AG08395 (cell line): ENCODE measurements at regions not wholly inside any gene's neighbourhood (a gene's known extent, or its start where the extent isn't known, plus 50 kb on each side); places are given as distances from the start of the nearest gene placed in this dataset.
A peak's percentile ranks its signal among the peaks of the same experiment; 100 is the strongest.
"Not testable (repeated sequence)": the region's sequence is repeated elsewhere in the genome, so short reads cannot be mapped to it uniquely, and the experiment has no call there.

Experiments
- DNase-seq: peaks from one replicate; pipeline ENCODE4 v3.0.0; 2012; ENCODE audit warnings: mixed read lengths, low spot score

- peak; percentile 15 for DNase-seq
Measured at GRCh38 chr6:159594106-159594749, 98.8 kb downstream of the SOD2 start.

DNA sequence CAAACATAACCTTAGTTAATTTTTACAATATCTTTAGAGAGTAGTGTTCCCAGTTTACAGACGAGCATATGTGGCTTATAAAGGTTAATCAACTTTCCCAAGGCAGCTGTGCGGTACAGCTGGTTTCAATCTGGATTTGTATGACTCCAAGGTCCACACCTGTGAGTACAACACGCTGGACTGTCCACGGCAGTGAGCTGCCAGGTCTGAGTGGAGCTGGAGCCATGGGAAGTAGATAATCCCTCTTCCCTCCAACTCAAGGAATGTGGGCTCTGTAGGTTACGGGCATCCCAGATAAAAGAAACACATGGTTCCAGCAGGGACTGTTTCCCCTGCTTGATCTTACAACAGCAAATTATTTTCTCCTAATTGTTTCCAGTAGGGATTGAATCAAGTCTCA, 102.2 kb downstream of the SOD2 start:
- no peak for DNase-seq

DNA sequence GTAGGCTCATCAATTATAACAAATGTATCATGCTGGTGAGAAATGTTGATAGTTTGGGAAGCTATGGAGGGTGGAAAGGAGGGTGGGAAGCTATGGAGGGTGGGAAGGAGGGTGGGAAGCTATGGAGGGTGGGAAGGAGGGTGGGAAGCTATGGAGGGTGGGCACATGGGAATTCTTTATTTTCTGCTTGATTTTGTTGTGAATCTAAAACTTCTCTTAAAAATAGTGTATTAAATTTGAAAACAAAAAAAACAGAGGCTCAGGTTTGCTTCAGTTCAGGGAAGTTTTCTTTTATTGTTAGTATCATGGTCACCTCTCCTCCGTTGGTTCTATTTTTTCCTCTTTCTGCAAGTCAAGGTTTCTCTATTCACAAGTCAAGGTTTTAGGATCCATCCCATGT, 106.4 kb downstream of the SOD2 start:
- no peak for DNase-seq

DNA sequence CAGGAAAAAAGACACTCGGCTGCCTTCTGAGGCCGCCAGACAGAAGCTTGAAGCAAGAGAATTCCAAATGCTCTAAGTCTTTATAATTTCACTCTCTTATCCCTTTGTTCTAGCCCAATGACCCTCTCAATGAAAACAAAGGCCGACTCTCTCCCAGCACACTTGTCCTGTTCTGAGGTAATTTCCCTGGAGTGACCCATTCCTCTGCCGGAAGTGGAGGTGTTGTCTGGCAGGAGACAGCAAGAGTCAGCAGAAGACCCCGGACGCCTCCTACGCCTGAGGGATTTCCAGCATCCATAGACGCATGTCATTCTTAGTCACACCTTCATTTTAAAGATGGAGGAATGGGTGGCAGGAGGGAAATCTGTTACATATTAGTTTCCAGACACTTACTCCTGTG, 110.3 kb downstream of the SOD2 start:
- no peak for DNase-seq

GRCh38 chr6:159578629-159579028, 114.4 kb downstream of the SOD2 start:
- no peak for DNase-seq

- DNase-seq: no peak
Measured at GRCh38 chr6:159577564-159577963, 115.5 kb downstream of the SOD2 start.

- DNase-seq: no peak
Measured at GRCh38 chr6:159572439-159573110, 120.5 kb downstream of the SOD2 start.

GRCh38 chr6:159565181-159565710, 127.8 kb downstream of the SOD2 start:
- DNase-seq: no peak

DNA sequence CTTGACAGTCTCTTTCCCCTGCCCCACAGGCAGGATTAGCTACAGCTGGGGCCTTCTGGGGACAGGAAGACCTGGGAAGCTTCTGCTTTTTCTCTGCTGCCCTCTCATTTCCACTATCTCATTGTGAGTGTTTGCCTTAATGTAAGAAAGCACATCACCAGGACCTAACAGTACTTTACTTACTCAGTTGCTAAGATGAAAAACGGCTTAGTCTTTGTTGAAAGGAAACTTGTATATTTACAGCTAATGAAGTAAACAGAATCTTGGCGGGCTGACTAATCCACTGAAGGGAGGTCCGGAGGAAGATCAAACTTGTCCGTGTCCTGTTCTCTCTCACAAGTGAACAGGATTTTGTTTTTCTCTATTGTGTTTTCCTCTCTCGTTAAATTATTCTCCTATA, 128.6 kb downstream of the SOD2 start:
- no peak for DNase-seq

DNA sequence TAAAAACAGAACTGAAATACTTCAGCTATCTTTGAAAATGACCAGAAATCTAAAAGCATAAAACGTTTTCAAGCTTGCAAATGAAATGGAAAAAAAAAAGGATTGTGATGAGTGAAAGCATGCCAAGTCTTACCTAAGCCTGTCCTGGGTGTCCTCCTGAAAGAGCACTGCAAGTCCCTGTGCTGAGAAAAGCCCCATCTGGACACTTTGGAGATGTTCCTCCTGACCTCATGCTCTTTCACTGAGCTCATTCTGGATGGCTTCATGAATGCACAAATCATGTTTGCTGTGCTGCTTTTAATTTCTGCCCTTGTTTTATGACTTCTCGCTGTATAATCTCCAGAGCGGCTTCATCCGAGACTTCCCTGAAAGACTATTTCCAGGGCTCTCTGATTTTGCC, 136.0 kb downstream of the SOD2 start:
- DNase-seq: no peak

DNA sequence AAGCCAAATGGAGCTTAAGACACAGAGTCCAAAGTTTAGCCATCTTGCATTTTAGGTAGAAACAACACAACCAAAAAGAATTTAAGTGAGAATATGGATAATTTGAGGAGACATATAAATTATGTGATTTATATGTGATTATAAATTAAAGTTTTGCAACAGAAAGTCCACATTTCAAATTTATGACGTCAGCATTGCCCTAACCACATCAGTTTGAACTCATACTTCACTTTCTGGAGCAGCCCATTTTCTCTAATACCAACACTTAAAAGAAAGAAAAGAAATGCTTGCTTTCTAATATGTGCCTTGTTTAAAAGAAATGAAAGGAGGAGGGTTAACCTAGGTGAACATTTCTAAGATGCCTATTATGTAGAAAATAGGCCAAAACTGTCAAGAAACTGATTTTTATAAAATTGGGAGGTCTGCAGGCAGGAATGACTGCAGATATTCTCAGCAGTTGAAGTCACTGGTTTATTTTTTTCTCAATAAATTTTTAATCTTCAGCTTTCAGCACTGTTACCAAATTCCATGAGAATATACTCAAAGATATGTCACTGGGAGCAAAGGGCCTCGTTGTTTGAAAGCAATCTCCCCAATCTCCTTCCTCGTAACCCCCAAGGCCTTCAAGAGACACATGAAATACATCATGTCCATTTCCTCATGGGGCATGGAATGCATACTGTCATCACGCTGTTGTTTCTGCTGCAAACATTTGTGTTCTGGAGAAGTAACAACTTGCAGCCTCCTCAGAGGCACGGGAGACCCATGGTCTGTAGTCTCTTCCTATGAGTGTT, 137.8 kb downstream of the SOD2 start:
- no peak for DNase-seq

DNA sequence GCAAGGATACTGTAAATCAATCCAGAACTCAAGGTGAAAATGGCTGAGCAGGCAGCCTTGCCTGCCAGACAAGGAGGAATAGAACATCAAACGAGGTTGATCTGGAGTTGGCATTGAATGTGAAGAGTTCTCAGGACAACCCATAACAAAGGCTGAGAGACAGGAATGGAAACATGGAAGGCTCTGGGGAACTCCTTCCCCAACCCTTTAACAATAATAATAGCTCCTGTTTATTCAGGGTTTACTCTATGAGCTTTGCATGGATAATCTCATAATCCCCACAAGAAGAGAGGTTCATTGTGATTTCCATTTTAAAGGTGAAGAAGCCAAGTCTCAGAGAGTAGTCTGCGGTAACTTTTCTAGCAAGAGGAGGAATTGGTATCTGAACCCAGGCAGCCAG, 151.7 kb downstream of the SOD2 start:
- no peak for DNase-seq

DNA sequence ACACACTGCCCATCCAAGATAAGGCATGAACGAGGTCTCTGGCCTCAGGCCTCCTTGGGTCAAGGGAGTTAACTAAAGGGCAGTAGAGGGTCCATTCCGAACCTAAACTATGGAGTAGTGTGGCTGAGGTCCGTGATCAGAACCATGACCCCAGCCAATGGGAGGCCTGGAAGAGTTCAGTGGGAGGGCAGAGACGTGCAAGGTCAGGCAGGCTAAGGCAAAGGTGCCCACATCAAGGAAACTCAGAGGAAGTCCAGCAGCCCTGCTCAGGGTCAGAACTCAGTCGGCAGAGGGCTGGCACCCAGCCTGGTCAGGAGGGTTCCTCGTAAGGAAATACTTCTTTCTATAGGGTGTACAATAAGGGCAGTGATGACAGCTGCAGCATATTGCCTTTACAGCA, 152.2 kb downstream of the SOD2 start:
- DNase-seq: no peak

- no peak for DNase-seq
Measured at GRCh38 chr6:159540152-159540551, 152.9 kb downstream of the SOD2 start.

GRCh38 chr6:159538031-159538430, 155.0 kb downstream of the SOD2 start:
- not testable (repeated sequence) for DNase-seq

- no peak for DNase-seq
Measured at GRCh38 chr6:159535656-159536350, 157.2 kb downstream of the SOD2 start.

DNA sequence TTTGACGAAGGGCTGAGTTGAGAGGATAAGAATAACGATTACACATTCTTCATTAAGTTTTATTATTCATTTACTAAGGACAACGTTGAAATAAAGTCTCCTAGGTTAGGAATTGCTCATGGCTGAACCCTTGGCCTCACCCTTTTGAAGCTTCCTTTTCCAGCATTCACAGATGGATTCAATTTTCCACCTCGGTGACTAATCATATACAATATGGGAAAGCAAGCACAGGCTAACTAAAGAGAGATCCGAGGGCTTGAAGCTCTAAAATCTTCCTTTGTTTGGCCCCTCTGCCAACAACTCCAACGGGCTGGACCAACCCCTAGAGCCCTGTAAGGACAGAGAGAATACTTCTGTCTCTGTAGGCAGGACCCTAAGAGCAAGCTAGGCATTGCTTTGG, 159.5 kb downstream of the SOD2 start:
- peak; percentile 65 for DNase-seq

GRCh38 chr6:159533016-159533415, 160.0 kb downstream of the SOD2 start:
- DNase-seq: peak; percentile 15

DNA sequence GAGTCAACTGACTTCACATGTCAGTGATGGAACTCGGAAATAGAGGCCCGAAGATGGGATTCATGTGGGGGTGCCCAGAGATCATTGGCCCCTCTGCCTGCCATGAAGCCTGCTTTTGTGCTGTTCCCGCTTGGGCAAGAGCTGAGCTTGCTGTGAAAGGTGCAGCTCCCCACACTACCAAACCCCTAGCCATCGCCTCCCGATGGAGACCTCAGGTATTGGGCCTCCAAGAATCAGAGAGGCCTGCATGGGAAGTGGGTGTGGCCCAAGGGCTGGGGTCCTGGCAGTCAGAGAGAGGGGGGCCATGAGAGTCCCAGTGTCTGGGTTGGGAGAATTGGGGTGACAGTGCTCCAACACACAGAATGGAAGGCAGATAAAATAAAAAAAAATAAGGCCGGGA, 160.9 kb downstream of the SOD2 start:
- no peak for DNase-seq

DNA sequence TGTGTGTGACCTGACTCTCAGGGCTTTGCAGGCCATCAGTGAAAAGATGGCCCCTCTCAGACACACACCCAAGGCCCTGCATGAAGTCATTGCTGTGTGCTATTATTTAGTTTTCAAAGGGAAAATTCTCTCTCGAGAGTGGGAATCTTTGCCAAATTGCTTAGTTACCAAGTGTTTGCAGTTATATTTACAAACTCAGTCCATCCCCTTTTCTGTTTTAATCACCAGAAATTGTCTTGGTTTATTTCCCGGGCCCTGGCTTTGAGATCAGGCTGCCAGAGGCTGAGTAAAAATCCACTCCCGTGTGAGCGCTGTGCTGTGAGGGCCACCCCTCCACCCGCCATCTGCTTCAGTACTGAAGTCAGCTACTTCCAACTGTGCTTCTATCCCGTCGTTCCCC, 163.1 kb downstream of the SOD2 start:
- no peak for DNase-seq

DNA sequence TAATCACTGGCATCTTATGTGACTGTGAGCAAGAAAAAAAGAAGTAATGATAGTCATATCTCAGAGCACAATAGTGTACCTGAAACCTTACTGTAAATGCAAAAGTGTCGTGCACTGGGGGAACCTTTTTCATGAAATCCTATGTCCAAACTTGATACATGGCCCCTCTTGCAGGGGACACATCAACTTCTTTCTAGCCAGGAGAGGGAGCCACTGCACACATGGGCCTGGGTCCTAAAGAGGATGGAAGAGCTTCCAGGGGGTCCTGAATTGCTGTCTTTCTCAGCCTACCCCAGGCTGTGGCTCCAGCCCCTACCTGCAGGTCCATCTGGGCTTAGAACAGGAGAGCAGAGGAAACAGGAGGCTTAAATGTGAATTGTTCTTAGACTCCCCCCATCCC, 165.7 kb downstream of the SOD2 start:
- DNase-seq: no peak

DNA sequence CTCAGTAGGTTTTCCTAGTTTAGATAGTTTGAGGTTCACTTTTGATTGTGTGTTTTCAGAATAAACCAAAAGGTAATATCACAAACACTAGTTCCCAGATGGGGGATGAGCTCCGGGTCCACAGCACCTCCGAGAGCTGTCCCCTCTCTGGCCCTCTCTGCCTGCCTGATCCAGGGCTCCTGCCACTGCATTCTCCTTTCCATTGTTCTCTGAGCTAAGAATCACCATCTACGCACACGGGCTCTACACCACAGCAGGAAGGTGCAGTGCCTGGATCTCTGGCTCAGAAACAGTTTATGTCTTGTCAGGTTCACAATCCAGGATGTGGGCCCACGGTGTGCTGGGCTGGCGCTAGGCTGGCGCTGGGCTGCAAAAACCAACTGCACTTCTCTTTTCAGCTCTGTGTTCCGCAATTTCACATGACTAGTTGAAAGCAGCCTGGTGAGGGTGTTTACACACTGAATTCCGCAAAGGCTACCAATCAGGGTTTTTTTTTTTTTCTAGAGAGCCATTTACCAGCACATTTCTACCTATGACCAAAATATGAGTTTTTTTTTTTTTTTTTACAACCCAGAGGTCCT, 167.5 kb downstream of the SOD2 start:
- DNase-seq: no peak
